CD14-positive monocyte (primary cell): ENCODE measurements at regions not wholly inside any gene's neighbourhood (a gene's known extent, or its start where the extent isn't known, plus 50 kb on each side); places are given as distances from the start of the nearest gene placed in this dataset.

ENCODE experiments used
- DNase-seq, 3 donors: peaks; one replicate each; pipeline ENCODE4 v3.0.0-alpha.2; 2011 to 2022
- H2AFZ ChIP-seq: 2 replicates; pipeline ENCODE4 v1.6.0; 2012; ENCODE audit warnings: mild to moderate bottlenecking, low read depth, low read length, inconsistent platforms; ENCODE audit not compliant: insufficient read depth, poor library complexity, severe bottlenecking
- H3K27ac ChIP-seq, 2 donors: 1 replicate in 1 of 2; 2 replicates in 1 of 2; pipeline ENCODE4 v1.5.1; 2012 to 2013; ENCODE audit warnings: low read length in 2 of 2, control low read depth in 1 of 2, inconsistent platforms in 1 of 2, low read depth in 1 of 2, mild to moderate bottlenecking in 1 of 2
- H3K27me3 ChIP-seq, 2 donors: one replicate each; pipeline versions ENCODE4 v1.6.0 to v1.6.1; 2011 to 2013; ENCODE audit warnings: low read length in 2 of 2; ENCODE audit not compliant: control insufficient read depth in 2 of 2, insufficient read depth in 2 of 2
- H3K36me3 ChIP-seq, 2 donors: replicated peaks in 1 of 2; 1 replicate in 1 of 2; 2 replicates in 1 of 2; pipeline versions ENCODE4 v1.5.1 to v1.6.1; 2012 to 2013; ENCODE audit warnings: low read length in 2 of 2, control low read depth in 1 of 2, inconsistent platforms in 1 of 2, mild to moderate bottlenecking in 1 of 2; ENCODE audit not compliant: insufficient read depth in 2 of 2, control insufficient read depth in 1 of 2
- H3K4me1 ChIP-seq, 2 donors: 1 replicate in 1 of 2; 2 replicates in 1 of 2; pipeline versions ENCODE4 v1.5.1 to v1.6.1; 2012 to 2013; ENCODE audit warnings: low read length in 2 of 2, control low read depth in 1 of 2, inconsistent platforms in 1 of 2, mild to moderate bottlenecking in 1 of 2, moderate library complexity in 1 of 2; ENCODE audit not compliant: insufficient read depth in 2 of 2, control insufficient read depth in 1 of 2
- H3K4me2 ChIP-seq: replicated peaks from 2 replicates; pipeline ENCODE3; 2012; ENCODE audit warnings: low read length, moderate library complexity, mild to moderate bottlenecking; ENCODE audit not compliant: poor library complexity, severe bottlenecking; ENCODE audit errors: extremely low read depth
- H3K4me3 ChIP-seq, 3 experiments: fragments of 200-600 bp in 1 of 3; sonication (generic) in 1 of 3; replicated peaks in 1 of 3; 1 replicate in 2 of 3; 2 replicates in 1 of 3; pipeline ENCODE4 v1.5.1; 2011 to 2013; ENCODE audit warnings: low read length in 3 of 3, mild to moderate bottlenecking in 3 of 3, control low read depth in 2 of 3, low read depth in 2 of 3, inconsistent platforms in 1 of 3, moderate library complexity in 1 of 3
- H3K79me2 ChIP-seq: 2 replicates; pipeline ENCODE4 v1.6.0; 2012; ENCODE audit warnings: mild to moderate bottlenecking, control low read depth, inconsistent platforms, low read length, moderate library complexity; ENCODE audit not compliant: insufficient read depth
- H3K9ac ChIP-seq: 2 replicates; pipeline ENCODE4 v1.6.0; 2017; ENCODE audit warnings: low read length, mild to moderate bottlenecking; ENCODE audit not compliant: insufficient read depth, poor library complexity, severe bottlenecking
- H3K9me3 ChIP-seq, 2 donors: replicated peaks in 1 of 2; 1 replicate in 1 of 2; 2 replicates in 1 of 2; pipeline versions ENCODE4 v1.5.1 to v1.6.1; 2012 to 2013; ENCODE audit warnings: low read length in 2 of 2, control low read depth in 1 of 2; ENCODE audit not compliant: control insufficient read depth in 1 of 2, insufficient read depth in 1 of 2
- H4K20me1 ChIP-seq: 2 replicates; pipeline ENCODE4 v1.6.0; 2012; ENCODE audit warnings: mild to moderate bottlenecking, low read length, control low read depth, moderate library complexity; ENCODE audit not compliant: insufficient read depth
- H3K27ac Mint-ChIP-seq, 7 donors: one replicate each; pipeline ENCODE4 v1.8.0; 2020; ENCODE audit warnings: mild to moderate bottlenecking in 7 of 7, mixed read lengths in 7 of 7, moderate library complexity in 6 of 7, inconsistent platforms in 2 of 7
- H3K27me3 Mint-ChIP-seq, 3 donors: one replicate each; pipeline ENCODE4 v1.8.0; 2021 to 2022; ENCODE audit warnings: low read depth in 3 of 3, mild to moderate bottlenecking in 3 of 3, mixed read lengths in 3 of 3, moderate library complexity in 3 of 3, inconsistent platforms in 1 of 3
- H3K36me3 Mint-ChIP-seq, 2 donors: one replicate each; pipeline ENCODE4 v1.8.0; 2020; ENCODE audit warnings: mixed read lengths in 2 of 2, inconsistent platforms in 1 of 2, mild to moderate bottlenecking in 1 of 2
- H3K4me1 Mint-ChIP-seq: one replicate; pipeline ENCODE4 v1.8.0; 2020; ENCODE audit warnings: mild to moderate bottlenecking, mixed read lengths
- H3K4me3 Mint-ChIP-seq, 2 donors: one replicate each; pipeline ENCODE4 v1.8.0; 2020; ENCODE audit warnings: mild to moderate bottlenecking in 2 of 2, mixed read lengths in 2 of 2, moderate library complexity in 1 of 2
- H3K9me3 Mint-ChIP-seq, 7 donors: one replicate each; pipeline ENCODE4 v1.8.0; 2020 to 2022; ENCODE audit warnings: mixed read lengths in 7 of 7, mild to moderate bottlenecking in 6 of 7, moderate library complexity in 6 of 7, inconsistent platforms in 2 of 7
- WGBS: methylation state at CpG from one replicate; pipeline ENCODE4 v1.1.5; 2013; ENCODE audit warnings: missing lambda C conversion rate; ENCODE audit not compliant: insufficient coverage; 5-methylcytosine and 5-hydroxymethylcytosine counted together
- intact Hi-C, 2 donors: fragments of 100-400 bp; cut with micrococcal nuclease; formaldehyde crosslinking; loops; one replicate each; pipeline versions ENCODE4 v1.15.0 to v1.15.1; 2023
- TF ChIP-seq, protein P1 (sequence below): fragments of 200-600 bp; IDR thresholded peaks from one replicate; pipeline ENCODE4 v1.8.0; 2022; ENCODE audit warnings: antibody characterized with exemption, mild to moderate bottlenecking

- no peaks in the 10 kb centered on the region for H3K36me3 Mint-ChIP-seq
- Histone ChIP-seq H3K36me3 (no peaks in the 10 kb centered on the region), H3K9me3 (no peaks in the 10 kb centered on the region), H3K4me1 (no peaks in the 10 kb centered on the region), H3K27me3 (peaks cover 0 to 2% of the 10 kb centered on the region in 2 donors), H3K27ac (no peak overlapping the region), H2AFZ (no peak overlapping the region), H3K9ac (no peak overlapping the region), H3K4me3 (no peak overlapping the region), H3K4me2 (no peak overlapping the region), H4K20me1 (no peaks in the 10 kb centered on the region), H3K79me2 (no peaks in the 10 kb centered on the region)
- intact Hi-C loops = no loop called here
- no peak overlapping the region for H3K4me3 Mint-ChIP-seq
- H3K27ac Mint-ChIP-seq = no peak overlapping the region
- H3K9me3 Mint-ChIP-seq = peaks cover 0 to 2% (median 0%) of the 10 kb centered on the region in 7 donors
- TF ChIP-seq, protein P1, sequence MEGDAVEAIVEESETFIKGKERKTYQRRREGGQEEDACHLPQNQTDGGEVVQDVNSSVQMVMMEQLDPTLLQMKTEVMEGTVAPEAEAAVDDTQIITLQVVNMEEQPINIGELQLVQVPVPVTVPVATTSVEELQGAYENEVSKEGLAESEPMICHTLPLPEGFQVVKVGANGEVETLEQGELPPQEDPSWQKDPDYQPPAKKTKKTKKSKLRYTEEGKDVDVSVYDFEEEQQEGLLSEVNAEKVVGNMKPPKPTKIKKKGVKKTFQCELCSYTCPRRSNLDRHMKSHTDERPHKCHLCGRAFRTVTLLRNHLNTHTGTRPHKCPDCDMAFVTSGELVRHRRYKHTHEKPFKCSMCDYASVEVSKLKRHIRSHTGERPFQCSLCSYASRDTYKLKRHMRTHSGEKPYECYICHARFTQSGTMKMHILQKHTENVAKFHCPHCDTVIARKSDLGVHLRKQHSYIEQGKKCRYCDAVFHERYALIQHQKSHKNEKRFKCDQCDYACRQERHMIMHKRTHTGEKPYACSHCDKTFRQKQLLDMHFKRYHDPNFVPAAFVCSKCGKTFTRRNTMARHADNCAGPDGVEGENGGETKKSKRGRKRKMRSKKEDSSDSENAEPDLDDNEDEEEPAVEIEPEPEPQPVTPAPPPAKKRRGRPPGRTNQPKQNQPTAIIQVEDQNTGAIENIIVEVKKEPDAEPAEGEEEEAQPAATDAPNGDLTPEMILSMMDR = no peak
- DNase-seq = no peak
- WGBS = no CpG with 5 or more reads among the region's 5 CpGs
- peaks cover 10% of the 10 kb centered on the region for H3K4me1 Mint-ChIP-seq
- H3K27me3 Mint-ChIP-seq = peaks cover 2 to 9% (median 3%) of the 10 kb centered on the region in 3 donors
Measured at GRCh38 chr5:72622170-72622760, 115.1 kb upstream of the ZNF366 start.

GRCh38 chr5:72621576-72621975, 114.4 kb upstream of the ZNF366 start:
- Histone ChIP-seq H3K4me1 (no peaks in the 10 kb centered on the region), H3K79me2 (no peaks in the 10 kb centered on the region), H3K9me3 (no peaks in the 10 kb centered on the region), H3K4me2 (no peak overlapping the region), H3K27me3 (peaks cover 0 to 2% of the 10 kb centered on the region in 2 donors), H3K9ac (no peak overlapping the region), H2AFZ (no peak overlapping the region), H4K20me1 (no peaks in the 10 kb centered on the region), H3K36me3 (no peaks in the 10 kb centered on the region), H3K4me3 (no peak overlapping the region), H3K27ac (no peak overlapping the region)
- Mint-ChIP-seq H3K4me3 (no peak overlapping the region), H3K4me1 (peaks cover 10% of the 10 kb centered on the region), H3K9me3 (peaks cover 0 to 2% (median 0%) of the 10 kb centered on the region in 7 donors), H3K27me3 (peaks cover 2 to 9% (median 3%) of the 10 kb centered on the region in 3 donors), H3K27ac (no peak overlapping the region), H3K36me3 (no peaks in the 10 kb centered on the region)
- intact Hi-C loops = no loop called here
- TF ChIP-seq, protein P1 = no peak
- no peak for DNase-seq
- WGBS = no CpG with 5 or more reads among the region's 1 CpG
